Thoracic aorta (tissue), 2 donors: ENCODE measurements at regions not wholly inside any gene's neighbourhood (a gene's known extent, or its start where the extent isn't known, plus 50 kb on each side); places are given as distances from the start of the nearest gene placed in this dataset.
A peak's percentile ranks its signal among the peaks of the same experiment; 100 is the strongest.

Source experiments
- ATAC-seq: fragments of 150-250 bp; one replicate; pipeline ENCODE4 v1.8.0; 2017; ENCODE audit warnings: low read depth; ENCODE audit not compliant: insufficient number of reproducible peaks, low FRiP score
- DNase-seq: peaks from one replicate; pipeline ENCODE4 v3.0.0-alpha.2; 2020; ENCODE audit warnings: low spot score
- H3K27ac ChIP-seq, 2 donors: fragments of 200-600 bp; sonication (generic); 1 replicate in 1 of 2; 2 replicates in 1 of 2; pipeline ENCODE4 v1.5.1; 2016; ENCODE audit warnings: mild to moderate bottlenecking in 2 of 2, moderate library complexity in 2 of 2
- H3K27me3 ChIP-seq: fragments of 200-600 bp; sonication (generic); replicated peaks from 2 replicates; pipeline ENCODE4 v1.6.0; 2016; ENCODE audit warnings: mild to moderate bottlenecking; ENCODE audit not compliant: insufficient read depth
- H3K36me3 ChIP-seq: fragments of 200-600 bp; sonication (generic); one replicate; pipeline ENCODE4 v1.5.1; 2016
- H3K4me1 ChIP-seq, 2 donors: fragments of 200-600 bp; sonication (generic); 1 replicate in 1 of 2; 2 replicates in 1 of 2; pipeline versions ENCODE4 v1.5.1 to v1.6.0; 2016; ENCODE audit warnings: low read depth in 2 of 2, mild to moderate bottlenecking in 1 of 2; ENCODE audit not compliant: control insufficient read depth in 1 of 2
- H3K4me3 ChIP-seq: fragments of 200-600 bp; sonication (generic); 2 replicates; pipeline ENCODE4 v1.5.1; 2016; ENCODE audit warnings: mild to moderate bottlenecking
- H3K9me3 ChIP-seq: fragments of 200-600 bp; sonication (generic); 2 replicates; pipeline ENCODE4 v1.5.1; 2016
- TF ChIP-seq, protein P1 (sequence below): fragments of 200-600 bp; sonication (generic); IDR thresholded peaks from one replicate; pipeline ENCODE4 v1.5.1; 2019; ENCODE audit warnings: antibody characterized with exemption

DNA sequence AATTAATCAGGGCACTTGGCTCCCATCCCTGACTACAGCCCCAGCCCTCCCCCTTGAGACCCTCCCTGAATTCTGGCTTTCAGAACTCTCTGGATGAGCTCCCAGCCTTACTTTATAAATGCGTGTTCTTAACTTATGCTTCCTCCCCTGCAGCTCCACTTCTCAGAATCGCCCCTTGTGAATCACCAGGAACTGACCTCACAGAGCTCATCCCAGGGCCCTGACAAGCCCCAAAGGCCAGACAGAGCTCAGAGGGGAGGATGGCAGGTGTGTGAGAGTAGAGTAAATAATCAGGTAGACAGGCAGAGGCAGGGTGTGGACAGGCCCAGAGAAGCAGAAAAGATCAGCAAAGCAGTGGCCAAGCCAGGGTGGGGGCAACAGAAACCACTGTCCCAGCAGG lies 68.2 kb upstream of the FOXN3 start:
- Histone ChIP-seq H3K27ac (peak overlapping the region in 1 of 2 donors; percentile 26), H3K36me3 (no peaks in the 10 kb centered on the region), H3K4me1 (peaks cover 5 to 23% of the 10 kb centered on the region in 2 donors), H3K9me3 (no peaks in the 10 kb centered on the region), H3K27me3 (no peaks in the 10 kb centered on the region), H3K4me3 (no peak overlapping the region)
- ATAC-seq (no peak), DNase-seq (no peak)
- TF ChIP-seq, protein P1, sequence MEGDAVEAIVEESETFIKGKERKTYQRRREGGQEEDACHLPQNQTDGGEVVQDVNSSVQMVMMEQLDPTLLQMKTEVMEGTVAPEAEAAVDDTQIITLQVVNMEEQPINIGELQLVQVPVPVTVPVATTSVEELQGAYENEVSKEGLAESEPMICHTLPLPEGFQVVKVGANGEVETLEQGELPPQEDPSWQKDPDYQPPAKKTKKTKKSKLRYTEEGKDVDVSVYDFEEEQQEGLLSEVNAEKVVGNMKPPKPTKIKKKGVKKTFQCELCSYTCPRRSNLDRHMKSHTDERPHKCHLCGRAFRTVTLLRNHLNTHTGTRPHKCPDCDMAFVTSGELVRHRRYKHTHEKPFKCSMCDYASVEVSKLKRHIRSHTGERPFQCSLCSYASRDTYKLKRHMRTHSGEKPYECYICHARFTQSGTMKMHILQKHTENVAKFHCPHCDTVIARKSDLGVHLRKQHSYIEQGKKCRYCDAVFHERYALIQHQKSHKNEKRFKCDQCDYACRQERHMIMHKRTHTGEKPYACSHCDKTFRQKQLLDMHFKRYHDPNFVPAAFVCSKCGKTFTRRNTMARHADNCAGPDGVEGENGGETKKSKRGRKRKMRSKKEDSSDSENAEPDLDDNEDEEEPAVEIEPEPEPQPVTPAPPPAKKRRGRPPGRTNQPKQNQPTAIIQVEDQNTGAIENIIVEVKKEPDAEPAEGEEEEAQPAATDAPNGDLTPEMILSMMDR = no peak

DNA sequence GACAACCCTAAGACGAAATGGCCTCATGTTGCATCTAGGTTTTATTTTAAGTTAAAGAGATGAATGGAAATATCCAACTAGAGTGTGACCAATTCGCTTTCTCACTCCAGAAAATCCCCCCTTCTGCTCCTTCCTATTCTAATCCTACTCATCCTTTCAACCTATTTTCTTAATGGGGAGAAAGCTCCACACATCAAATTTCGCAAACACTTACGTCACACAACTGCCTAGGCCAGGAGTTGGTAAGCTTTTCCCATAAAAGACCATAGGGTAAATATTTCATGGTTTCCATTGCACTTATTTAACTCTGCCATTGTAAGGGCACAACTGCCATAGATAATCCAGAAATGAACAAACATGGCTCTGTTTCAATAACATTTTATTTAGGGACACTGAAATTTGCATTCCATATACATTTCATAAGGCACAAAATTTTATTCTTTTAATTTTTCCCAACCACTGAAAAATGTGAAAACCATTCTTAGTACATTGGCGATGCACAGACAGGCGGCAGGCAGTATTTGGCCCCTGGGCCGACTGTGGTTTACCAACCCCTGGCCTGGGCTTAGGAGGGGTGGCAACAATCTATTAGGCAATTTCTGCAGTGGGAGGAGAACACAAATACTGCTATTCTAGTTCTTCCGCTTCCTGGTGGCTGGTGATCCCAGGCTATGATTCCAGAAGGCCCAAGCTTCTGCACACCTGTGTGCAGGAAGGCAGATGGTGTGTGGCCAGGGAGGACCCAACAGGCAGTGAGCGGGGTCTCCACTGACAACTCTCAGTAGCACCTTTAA lies 67.2 kb upstream of the FOXN3 start:
- Histone ChIP-seq H3K36me3 (no peaks in the 10 kb centered on the region), H3K27me3 (no peaks in the 10 kb centered on the region), H3K9me3 (no peaks in the 10 kb centered on the region), H3K27ac (no peak overlapping the region), H3K4me1 (peaks cover under 1 to 16% of the 10 kb centered on the region in 2 donors), H3K4me3 (no peak overlapping the region)
- ATAC-seq (no peak), DNase-seq (no peak)
- TF ChIP-seq, protein P1 = no peak

DNA sequence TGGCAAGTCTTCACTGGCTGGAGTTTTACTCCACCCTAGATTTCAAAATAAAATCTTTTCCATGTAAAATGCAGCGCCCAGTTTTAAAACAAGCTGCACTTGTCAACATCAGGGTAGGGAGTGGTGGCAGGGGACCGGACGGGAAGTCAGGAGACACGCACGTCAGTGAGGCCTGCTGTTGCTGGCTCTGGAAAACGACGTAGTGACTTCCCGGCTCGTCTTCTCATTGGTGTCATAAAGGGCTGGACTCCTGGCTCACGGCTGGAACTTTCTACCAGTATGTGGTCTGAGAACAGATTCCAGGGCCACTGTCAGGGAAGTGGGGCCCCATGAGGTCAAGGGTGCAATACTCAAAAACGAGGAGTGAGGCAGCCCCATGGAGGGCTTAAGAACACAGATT lies 64.2 kb upstream of the FOXN3 start:
- no peak for ATAC-seq
- H3K9me3 ChIP-seq = no peaks in the 10 kb centered on the region
- TF ChIP-seq, protein P1 = no peak
- H3K36me3 ChIP-seq = no peaks in the 10 kb centered on the region
- H3K4me3 ChIP-seq = no peak overlapping the region
- no peak for DNase-seq
- peak overlapping the region in 1 of 2 donors; percentile 13 for H3K27ac ChIP-seq
- H3K4me1 ChIP-seq = peaks cover 12 to 28% of the 10 kb centered on the region in 2 donors
- no peaks in the 10 kb centered on the region for H3K27me3 ChIP-seq

DNA sequence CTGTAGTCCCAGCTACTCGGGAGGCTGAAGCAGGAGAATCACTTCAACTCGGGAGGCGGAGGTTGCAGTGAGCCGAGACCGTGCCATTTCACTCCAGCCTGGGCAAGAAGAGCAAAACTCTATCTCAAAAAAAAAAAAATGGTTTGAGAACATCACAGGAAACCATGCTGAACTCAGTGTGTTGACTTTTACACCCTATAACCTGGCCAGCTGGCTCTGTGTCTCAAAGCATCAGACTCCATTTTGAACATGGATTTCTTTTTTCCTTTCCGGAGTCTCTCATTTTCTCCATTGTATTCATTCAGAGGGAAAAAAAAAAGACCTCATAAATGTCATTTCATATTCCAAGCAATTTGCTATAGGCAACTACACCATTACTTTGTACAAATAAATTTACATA lies 63.2 kb upstream of the FOXN3 start:
- no peak overlapping the region for H3K4me3 ChIP-seq
- no peaks in the 10 kb centered on the region for H3K27me3 ChIP-seq
- H3K36me3 ChIP-seq = no peaks in the 10 kb centered on the region
- H3K9me3 ChIP-seq = no peaks in the 10 kb centered on the region
- TF ChIP-seq, protein P1 = no peak
- DNase-seq = no peak
- H3K4me1 ChIP-seq = peaks cover 12 to 28% of the 10 kb centered on the region in 2 donors
- no peak overlapping the region for H3K27ac ChIP-seq
- no peak for ATAC-seq

DNA sequence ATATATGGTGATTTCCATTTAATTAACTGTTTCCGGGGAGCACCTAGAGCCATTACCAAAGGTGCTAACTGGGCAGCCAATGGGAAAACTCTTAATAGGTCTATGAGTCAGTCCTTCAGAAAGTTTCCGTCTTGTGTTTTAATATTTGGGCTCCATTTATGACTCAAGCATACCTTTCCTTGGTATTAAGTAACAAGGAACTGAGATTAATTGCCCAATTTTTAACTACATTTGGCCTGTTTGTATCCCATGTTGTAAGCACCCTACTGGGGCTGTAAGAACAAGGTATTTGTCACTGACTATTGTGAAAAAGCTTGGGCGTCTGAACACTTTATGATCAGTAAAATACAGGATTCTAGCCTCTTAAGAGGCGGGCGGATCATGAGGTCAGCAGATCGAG lies 62.8 kb upstream of the FOXN3 start:
- Histone ChIP-seq H3K36me3 (no peaks in the 10 kb centered on the region), H3K27me3 (no peaks in the 10 kb centered on the region), H3K27ac (no peak overlapping the region), H3K4me1 (peaks cover 12 to 28% of the 10 kb centered on the region in 2 donors), H3K4me3 (no peak overlapping the region), H3K9me3 (no peaks in the 10 kb centered on the region)
- DNase-seq = no peak
- TF ChIP-seq, protein P1 = no peak
- ATAC-seq = no peak
